ENCODE measurements at regions not wholly inside any gene's neighbourhood (a gene's known extent, or its start where the extent isn't known, plus 50 kb on each side); places are given as distances from the start of the nearest gene placed in this dataset.

- TF ChIP-seq CTCF (conservative IDR thresholded peaks at IDR 0.05; ENCODE audit: low read depth, low read length) (no peak), EZH2phosphoT487 (IDR thresholded peaks at IDR 0.05; ENCODE audit: borderline replicate concordance, low read length) (no peak)
These were observed 292.9 kb downstream of the DAD1 start for GRCh38 chr14:22296088-22296487.
